RWPE2 (cell line): ENCODE measurements at regions not wholly inside any gene's neighbourhood (a gene's known extent, or its start where the extent isn't known, plus 50 kb on each side); places are given as distances from the start of the nearest gene placed in this dataset.

Source experiments
- ATAC-seq: fragments of 200-7000 bp; cut with Tn5 transposase; 3 replicates; pipeline ENCODE4 v1.9.1; 2021; ENCODE audit warnings: low read depth
- DNase-seq: peaks from one replicate; pipeline ENCODE4 v3.0.0-alpha.2; 2020; ENCODE audit warnings: low spot score
- H3K27ac ChIP-seq: fragments of 450-650 bp; 2 replicates; pipeline ENCODE4 v1.5.1; 2017; ENCODE audit warnings: mild to moderate bottlenecking; ENCODE audit not compliant: poor library complexity, severe bottlenecking
- H3K27me3 ChIP-seq: fragments of 250-450 bp; sonication (Bioruptor Pico); 2 replicates; pipeline ENCODE4 v1.5.1; 2021; ENCODE audit warnings: mild to moderate bottlenecking, moderate library complexity; ENCODE audit not compliant: insufficient read depth, poor library complexity, severe bottlenecking
- H3K36me3 ChIP-seq: fragments of 250-450 bp; sonication (Bioruptor Pico); 2 replicates; pipeline ENCODE4 v1.5.1; 2020; ENCODE audit warnings: low read depth, mild to moderate bottlenecking, moderate library complexity
- H3K4me1 ChIP-seq: fragments of 250-450 bp; sonication (Bioruptor Pico); 2 replicates; pipeline ENCODE4 v1.5.1; 2021; ENCODE audit warnings: mild to moderate bottlenecking, moderate library complexity; ENCODE audit not compliant: insufficient read depth, poor library complexity, severe bottlenecking
- H3K4me3 ChIP-seq: fragments of 250-450 bp; sonication (Bioruptor Pico); 2 replicates; pipeline ENCODE4 v1.5.1; 2021; ENCODE audit warnings: mild to moderate bottlenecking, moderate library complexity; ENCODE audit not compliant: severe bottlenecking
- H3K9me3 ChIP-seq: fragments of 250-450 bp; sonication (Bioruptor Pico); 2 replicates; pipeline ENCODE4 v1.5.1; 2021; ENCODE audit warnings: mild to moderate bottlenecking, moderate library complexity; ENCODE audit not compliant: severe bottlenecking
- CTCF ChIP-seq: fragments of 450-650 bp; IDR thresholded peaks from one replicate; pipeline ENCODE4 v1.5.1; 2017; ENCODE audit warnings: mild to moderate bottlenecking, moderate library complexity; ENCODE audit not compliant: poor library complexity, severe bottlenecking

- H3K27me3 ChIP-seq, result no peaks in the 10 kb centered on the region
- DNase-seq (no peak), ATAC-seq (no peak)
- H3K36me3 ChIP-seq, result no peaks in the 10 kb centered on the region
- no peak for TF ChIP-seq CTCF
- H3K27ac ChIP-seq, result no peak overlapping the region
- no peaks in the 10 kb centered on the region for H3K9me3 ChIP-seq
- H3K4me3 ChIP-seq, result no peak overlapping the region
- no peaks in the 10 kb centered on the region for H3K4me1 ChIP-seq
Observed at GRCh38 chr9:109948453-109948852, 168.5 kb downstream of the PALM2AKAP2 start.

DNA sequence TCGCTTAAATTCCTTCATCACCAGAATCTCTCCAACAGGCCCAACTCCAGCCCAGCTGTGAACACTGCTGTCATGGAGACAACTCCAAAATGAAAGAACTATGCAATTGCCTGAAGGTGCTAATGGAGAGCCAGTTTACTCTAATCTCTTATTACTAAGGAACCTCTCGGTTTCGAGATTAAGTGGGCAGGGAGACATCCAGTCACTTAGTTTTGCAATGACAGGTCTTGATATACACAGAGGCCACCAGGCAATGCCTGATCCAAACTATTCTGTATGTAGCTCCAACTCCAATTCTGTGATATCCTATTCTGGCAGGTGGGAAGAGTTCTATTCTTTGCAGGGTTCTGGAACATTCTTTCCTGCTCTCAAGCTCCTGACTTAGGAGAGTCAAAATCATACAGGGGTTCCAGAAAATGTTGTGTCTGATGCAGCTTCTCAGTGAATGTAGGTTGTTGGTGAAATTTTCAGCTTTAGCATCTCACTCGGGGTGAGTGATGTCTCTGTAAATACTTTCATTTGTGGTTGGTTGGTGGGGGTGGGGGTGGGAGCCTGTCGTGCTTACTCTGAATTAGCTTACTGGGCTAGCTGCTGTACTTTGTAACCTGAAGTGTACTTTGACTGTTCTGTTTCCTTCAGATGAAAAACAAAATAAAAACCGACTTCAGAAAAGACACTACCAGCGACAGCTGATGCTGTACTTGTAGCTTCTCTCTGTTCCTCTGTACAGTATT is 170.9 kb downstream of the PALM2AKAP2 start:
- no peak for TF ChIP-seq CTCF
- ATAC-seq, result no peak
- Histone ChIP-seq H3K4me3 (no peak overlapping the region), H3K36me3 (no peaks in the 10 kb centered on the region), H3K27ac (no peak overlapping the region), H3K4me1 (no peaks in the 10 kb centered on the region), H3K9me3 (no peaks in the 10 kb centered on the region), H3K27me3 (no peaks in the 10 kb centered on the region)
- DNase-seq, result no peak

- Histone ChIP-seq H3K36me3 (no peaks in the 10 kb centered on the region), H3K9me3 (no peaks in the 10 kb centered on the region), H3K4me1 (no peaks in the 10 kb centered on the region), H3K4me3 (no peak overlapping the region), H3K27ac (no peak overlapping the region), H3K27me3 (no peaks in the 10 kb centered on the region)
- TF ChIP-seq CTCF, result no peak
- ATAC-seq (no peak), DNase-seq (no peak)
Observed at GRCh38 chr9:109953300-109953699, 173.3 kb downstream of the PALM2AKAP2 start.

- Histone ChIP-seq H3K4me3 (no peak overlapping the region), H3K4me1 (no peaks in the 10 kb centered on the region), H3K36me3 (no peaks in the 10 kb centered on the region), H3K9me3 (no peaks in the 10 kb centered on the region), H3K27me3 (no peaks in the 10 kb centered on the region), H3K27ac (no peak overlapping the region)
- no peak for TF ChIP-seq CTCF
- no peak for DNase-seq
- no peak for ATAC-seq
Observed at GRCh38 chr9:109953813-109954497, 174.0 kb downstream of the PALM2AKAP2 start.
